GM21723 (cell line): ENCODE measurements at regions not wholly inside any gene's neighbourhood (a gene's known extent, or its start where the extent isn't known, plus 50 kb on each side); places are given as distances from the start of the nearest gene placed in this dataset.
"Not testable (repeated sequence)": the region's sequence is repeated elsewhere in the genome, so short reads cannot be mapped to it uniquely, and the experiment has no call there.

Experiments used
- ATAC-seq: cut with Tn5 transposase; IDR thresholded peaks from one replicate; pipeline ENCODE4 v1.9.1; 2021; ENCODE audit warnings: mild to moderate bottlenecking, moderate library complexity; ENCODE audit not compliant: unreplicated experiment

GRCh38 chr9:81455462-81456219 is 233.7 kb downstream of the TLE1 start:
- no peak for ATAC-seq

DNA sequence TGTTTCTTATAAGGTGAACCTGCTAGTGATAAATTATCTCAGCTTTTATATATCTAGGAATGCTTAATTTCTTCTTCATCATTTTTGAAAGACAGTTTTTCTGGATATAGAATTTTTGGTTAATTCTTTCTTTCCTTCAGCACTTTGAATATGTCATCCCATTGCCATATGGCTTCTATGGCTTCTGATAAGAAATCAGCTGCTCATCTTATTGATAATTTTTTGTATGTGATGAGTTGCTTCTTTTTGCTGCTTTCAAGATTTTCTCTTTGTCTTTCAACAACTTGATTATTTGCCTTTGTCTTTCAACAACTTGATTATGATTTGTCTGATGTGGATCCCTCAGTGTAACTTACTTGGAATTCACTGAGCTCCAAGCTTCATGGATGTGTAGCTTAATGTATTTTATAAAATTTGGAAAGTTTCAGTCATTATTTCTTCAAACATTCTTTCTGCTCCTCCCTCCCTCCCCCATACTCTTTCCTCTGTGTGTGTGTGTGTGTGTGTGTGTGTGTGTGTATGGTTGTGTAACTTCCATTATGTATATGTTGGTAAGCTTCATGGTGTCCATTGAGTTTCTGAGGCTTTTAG is 243.9 kb downstream of the TLE1 start:
- ATAC-seq, result no peak

GRCh38 chr9:81431641-81432040 is 257.7 kb downstream of the TLE1 start:
- ATAC-seq, result no peak

- no peak for ATAC-seq
Measured at GRCh38 chr9:81430727-81431126, 258.6 kb downstream of the TLE1 start.

DNA sequence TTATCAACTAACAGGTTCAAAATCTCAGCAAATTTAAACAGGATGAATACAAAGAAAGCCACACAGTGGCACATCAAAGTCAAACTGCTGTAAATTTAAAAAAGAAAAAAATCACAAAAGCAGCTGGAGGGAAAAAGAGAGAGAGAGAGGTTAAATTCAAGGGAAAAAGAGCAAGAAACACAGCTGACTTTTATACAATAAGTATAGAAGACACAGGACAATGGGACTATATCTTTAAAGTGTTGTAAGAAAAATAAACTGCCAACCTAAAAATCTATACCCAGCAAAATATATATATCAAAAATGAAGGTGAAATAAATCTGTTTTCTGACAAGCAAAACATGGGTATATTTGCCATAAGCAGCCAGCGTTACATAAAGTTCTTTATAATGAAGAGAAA is 261.5 kb downstream of the TLE1 start:
- ATAC-seq, result no peak

DNA sequence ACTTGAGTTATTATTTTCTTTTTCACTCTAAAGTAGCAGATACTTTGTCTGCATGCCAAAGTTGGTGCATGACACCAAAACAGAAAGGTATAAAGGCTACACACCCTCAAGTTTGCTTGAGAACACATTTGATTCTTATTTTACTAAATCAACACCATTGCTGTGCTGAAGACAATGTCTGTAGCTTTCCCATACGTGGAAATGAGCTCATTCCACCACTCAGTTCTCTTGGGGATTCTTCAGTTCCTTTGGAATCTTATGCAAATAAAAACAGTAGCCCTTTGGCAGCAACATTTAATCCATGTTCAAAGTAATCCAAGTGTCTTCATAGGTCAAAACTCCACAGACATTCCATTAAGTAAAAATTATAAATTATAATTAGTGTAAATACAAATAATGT is 264.9 kb downstream of the TLE1 start:
- no peak for ATAC-seq

GRCh38 chr9:81423589-81424326 is 265.6 kb downstream of the TLE1 start:
- no peak for ATAC-seq

DNA sequence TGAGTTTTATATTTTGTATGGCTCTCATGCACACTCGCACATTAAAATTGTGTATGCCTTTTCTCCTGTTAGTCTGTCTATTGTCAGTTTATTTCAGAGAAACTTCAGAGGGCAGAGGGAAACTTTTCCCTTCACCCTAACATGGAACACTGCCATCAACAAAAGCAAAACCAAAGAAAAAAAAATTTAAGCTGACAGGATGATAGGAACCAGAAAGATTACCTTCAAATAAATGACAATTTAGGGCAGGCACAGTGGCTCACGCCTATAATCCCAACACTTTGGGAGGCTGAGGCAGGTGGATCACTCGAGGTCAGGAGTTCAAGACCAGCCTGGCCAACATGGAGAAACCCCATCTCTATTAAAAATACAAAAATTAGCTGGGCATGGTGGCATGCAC is 268.3 kb downstream of the TLE1 start:
- ATAC-seq, result not testable (repeated sequence)

DNA sequence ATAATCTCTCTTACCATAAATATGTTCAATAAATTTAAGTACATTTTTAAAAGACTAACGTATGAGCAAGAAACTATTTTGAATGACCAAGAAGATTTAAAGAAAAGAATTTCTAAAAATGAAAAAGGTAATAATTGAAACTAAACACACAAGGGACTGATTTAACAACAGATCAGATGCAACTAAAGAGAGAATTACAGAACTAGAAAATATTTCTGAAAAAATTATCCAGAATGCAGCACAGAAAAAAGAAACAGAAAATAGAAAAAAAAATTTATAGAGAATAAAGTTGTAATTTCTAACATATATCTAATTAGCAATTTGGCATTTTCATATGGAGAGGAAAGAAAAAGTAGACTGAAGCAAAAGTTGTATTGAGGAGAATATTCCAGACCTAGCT is 269.3 kb downstream of the TLE1 start:
- no peak for ATAC-seq

DNA sequence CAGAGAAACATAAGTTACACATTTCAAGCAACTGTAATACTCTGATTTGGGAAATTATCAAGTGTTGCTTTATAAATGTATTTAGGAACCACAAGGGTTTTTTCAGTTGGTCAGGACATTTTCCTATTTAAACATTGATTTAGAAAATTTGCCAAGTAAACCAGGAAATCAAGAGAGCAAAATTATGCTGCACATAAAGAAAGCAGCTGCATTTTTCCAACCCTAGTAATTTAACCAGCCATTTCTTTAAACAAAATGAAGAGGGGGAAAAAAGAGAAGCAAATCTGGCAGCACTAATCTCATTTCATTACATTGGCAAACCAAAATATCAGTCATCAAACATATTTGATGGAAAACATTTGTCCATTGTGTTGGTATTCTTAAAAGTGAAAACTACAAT is 271.4 kb downstream of the TLE1 start:
- ATAC-seq, result no peak

DNA sequence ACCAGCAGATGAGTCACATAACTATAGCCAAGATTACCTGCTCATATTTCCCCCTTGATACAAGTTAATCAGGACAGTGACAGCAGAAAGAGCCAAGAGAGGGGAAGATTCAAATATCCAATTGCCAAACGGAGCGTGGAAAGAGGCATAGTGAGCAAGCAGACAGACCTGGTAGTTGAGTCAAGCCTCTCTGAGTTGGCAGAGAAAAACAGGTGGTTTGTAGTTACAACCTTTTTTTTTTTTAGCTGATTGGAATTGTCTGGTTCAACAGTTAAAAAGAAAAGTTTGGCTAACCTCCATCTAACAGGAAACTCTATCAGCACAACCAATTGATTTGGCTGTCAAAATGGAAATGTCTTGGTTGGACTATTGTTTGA is 272.1 kb downstream of the TLE1 start:
- no peak for ATAC-seq

DNA sequence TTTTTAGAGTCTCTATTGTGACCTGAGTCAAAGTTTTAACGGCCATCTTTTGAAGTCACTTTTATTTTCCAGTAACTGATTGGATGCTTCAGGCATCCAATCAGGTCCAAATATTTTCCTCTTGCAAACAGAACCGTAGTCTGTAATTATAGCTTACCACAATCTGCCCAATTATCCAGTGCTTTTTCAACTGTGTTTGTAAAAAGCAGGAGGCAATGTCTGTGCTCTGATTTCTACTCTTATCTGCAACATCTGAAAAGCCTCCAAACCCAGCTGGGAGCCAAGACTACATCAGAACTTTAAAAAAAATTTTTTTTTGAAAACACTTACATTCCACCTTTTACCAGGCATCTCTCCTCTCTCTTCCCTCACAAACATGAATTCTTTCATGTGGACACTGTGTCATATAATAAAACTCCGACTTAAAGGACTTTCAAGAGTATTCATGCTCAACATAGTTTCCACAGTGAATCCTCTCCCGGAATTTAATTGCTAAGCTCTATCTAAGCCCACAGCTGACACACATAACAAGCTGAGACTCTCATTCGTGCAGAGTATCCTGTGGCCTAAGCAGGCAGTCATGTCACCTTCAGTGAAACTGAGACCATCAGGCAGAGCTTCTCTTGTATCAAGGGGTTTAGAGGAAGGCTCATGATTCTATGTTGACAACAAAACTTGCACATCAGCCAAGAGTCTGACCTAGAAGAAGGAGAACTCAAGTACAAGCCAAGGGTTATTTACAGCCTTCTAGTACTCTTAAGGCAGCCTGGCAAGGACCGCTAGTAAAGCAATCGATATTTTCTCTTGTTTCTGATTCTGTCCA is 272.7 kb downstream of the TLE1 start:
- ATAC-seq, result no peak

- no peak for ATAC-seq
Measured at GRCh38 chr9:81414836-81415235, 274.5 kb downstream of the TLE1 start.

GRCh38 chr9:81411961-81412360 is 277.4 kb downstream of the TLE1 start:
- no peak for ATAC-seq

DNA sequence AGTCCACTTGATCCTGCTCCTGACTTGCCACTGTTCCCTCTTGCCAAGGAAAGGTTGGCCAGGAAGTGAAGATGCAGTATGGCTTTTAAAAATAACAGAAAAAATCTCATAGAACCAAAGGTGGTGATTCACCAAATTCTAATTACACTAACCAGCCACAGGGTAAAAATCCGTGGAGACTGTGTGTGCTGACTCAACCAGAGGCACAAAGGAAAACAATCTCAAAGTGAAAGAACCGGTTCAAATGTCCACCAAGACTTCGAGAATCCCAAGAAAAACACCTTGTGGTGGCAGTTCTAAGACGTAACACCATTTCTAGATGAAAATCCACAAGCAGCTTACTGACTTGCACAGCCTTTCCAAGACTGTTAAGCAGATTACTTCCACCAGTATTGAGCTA is 279.1 kb downstream of the TLE1 start:
- no peak for ATAC-seq

GRCh38 chr9:81408951-81409350 is 280.4 kb downstream of the TLE1 start:
- ATAC-seq, result no peak

DNA sequence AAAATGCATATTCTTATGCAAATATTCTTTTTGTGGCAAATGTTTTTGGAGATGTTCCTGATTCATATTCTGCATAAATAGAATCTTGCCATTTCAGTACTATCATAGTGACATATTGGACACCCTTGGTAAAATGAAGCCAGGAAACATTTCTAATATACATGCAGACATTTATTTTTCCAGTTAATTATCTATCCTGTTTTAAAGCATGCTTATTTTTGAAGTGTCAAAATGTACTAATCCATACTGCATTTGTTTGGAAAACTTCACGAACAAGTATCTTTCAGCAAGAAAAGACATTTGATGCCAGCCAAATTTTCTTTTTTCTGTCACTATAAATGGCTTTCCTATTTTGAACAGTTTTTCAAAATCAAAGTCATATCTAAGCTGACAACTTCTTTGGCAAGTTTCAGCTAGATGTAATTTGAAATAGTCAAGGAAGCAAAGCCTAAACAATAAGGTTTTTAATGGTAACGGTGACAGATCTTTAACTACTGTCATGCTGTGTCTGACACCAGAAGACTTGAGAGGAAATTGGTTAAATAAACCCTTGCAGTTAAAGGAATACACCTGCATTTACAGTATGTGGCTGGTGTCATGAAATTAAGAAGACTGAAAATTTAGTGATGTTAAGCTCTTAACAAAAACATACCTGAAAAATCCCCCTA is 284.3 kb downstream of the TLE1 start:
- no peak for ATAC-seq

DNA sequence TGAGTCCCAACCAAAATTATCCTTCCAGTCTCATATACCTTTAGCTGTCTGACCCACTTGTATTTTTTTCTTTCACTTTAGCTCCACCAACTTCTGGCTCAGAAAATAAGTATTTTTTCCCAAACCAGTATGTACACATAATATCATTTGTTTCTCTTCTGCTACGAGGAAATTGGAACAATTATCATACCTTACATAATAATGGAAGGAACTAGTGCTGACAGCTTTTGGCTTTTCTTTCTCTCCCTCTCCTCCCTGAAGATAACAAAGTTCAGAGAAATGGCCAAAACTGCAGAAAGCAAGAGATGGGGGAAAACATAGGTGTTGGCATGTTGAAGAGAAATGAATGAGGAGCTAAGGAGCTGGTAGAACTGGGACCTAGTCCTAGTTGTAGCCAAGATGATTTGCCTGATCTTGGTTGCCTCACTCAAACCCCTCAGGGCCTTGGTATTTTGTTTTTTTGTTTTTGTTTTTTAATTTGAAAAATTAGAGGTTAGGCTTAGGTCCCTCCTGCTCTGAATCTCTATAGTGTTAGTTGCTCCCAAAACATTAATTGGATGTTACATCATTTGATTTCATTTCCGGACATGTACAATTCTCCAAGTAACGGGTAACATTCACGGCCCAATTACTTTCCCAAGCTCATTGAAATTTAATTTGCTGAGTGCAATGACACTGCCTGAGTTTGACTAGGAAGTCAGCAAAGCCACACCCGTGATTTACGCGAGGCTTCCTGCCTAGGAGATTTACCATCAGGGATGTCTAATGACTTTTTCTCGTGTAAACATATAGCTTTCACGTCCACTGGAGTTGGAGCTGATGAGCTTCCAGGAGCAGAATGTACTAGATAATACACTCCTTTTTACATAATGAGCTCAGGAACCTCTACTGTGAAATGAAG is 291.6 kb downstream of the TLE1 start:
- ATAC-seq, result no peak

GRCh38 chr9:81396528-81396927 is 292.8 kb downstream of the TLE1 start:
- no peak for ATAC-seq

DNA sequence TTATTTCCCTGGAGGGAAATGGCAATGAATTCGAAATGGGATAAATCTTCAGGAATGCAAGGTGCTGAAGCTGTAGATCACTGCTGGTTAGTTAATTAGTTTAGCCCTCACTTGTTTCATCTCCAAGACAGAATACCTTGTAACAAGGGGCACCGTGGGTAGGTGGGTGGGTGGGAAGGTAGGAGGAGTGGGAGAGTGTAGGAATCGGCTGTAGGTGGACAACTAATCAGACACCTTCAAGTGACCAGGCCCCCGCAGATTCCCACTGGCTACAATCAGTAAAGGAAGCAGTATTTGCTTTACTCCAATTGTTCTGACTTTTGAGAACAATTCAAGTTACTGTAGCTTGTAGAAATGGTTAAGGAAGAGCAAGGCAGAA is 293.7 kb downstream of the TLE1 start:
- ATAC-seq, result no peak
